HFF-Myc (cell line): ENCODE measurements at regions not wholly inside any gene's neighbourhood (a gene's known extent, or its start where the extent isn't known, plus 50 kb on each side); places are given as distances from the start of the nearest gene placed in this dataset.

Source experiments
- DNase-seq: peaks from one replicate; pipeline ENCODE4 v3.0.0-alpha.2; 2011; ENCODE audit warnings: low read depth; ENCODE audit errors: extremely low read depth
- H3K4me3 ChIP-seq: replicated peaks from 2 replicates; pipeline ENCODE4 v1.5.1; 2011; ENCODE audit warnings: low read depth, mild to moderate bottlenecking, control low read depth, low read length
- TF ChIP-seq, protein P1 (sequence below): IDR thresholded peaks from 2 replicates; pipeline ENCODE4 v1.5.1; 2012; ENCODE audit warnings: mild to moderate bottlenecking, low read depth, low read length, control low read depth; ENCODE audit errors: missing control alignments

- no peak for DNase-seq
- TF ChIP-seq, protein P1, sequence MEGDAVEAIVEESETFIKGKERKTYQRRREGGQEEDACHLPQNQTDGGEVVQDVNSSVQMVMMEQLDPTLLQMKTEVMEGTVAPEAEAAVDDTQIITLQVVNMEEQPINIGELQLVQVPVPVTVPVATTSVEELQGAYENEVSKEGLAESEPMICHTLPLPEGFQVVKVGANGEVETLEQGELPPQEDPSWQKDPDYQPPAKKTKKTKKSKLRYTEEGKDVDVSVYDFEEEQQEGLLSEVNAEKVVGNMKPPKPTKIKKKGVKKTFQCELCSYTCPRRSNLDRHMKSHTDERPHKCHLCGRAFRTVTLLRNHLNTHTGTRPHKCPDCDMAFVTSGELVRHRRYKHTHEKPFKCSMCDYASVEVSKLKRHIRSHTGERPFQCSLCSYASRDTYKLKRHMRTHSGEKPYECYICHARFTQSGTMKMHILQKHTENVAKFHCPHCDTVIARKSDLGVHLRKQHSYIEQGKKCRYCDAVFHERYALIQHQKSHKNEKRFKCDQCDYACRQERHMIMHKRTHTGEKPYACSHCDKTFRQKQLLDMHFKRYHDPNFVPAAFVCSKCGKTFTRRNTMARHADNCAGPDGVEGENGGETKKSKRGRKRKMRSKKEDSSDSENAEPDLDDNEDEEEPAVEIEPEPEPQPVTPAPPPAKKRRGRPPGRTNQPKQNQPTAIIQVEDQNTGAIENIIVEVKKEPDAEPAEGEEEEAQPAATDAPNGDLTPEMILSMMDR = no peak
- no peak overlapping the region for H3K4me3 ChIP-seq
Measured at GRCh38 chr1:29868096-29868495, 631.8 kb downstream of the PTPRU start.

DNA sequence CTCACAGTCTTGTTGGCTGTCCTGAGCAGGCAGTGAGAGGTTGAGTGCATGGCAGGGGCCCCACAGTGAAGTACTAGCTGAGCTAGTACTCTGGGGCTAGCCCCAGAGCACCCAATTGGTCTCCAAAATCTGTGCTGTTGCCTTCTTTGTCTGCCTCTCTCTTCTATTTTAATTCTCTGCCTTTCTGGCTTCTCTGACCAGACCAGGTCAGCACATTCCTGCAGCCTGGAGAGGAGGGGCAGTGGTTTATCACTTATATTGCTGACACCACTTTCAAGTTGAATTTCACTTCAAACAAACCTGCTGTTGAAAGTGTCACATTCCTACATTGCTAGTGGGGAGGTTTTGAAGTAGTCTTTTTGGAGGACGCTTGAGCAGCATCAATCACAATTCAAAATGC is 628.7 kb downstream of the PTPRU start:
- DNase-seq = no peak
- no peak overlapping the region for H3K4me3 ChIP-seq
- TF ChIP-seq, protein P1 = no peak

- no peak for DNase-seq
- H3K4me3 ChIP-seq = no peak overlapping the region
- TF ChIP-seq, protein P1 = no peak
Measured at GRCh38 chr1:29864431-29865022, 628.2 kb downstream of the PTPRU start.

DNA sequence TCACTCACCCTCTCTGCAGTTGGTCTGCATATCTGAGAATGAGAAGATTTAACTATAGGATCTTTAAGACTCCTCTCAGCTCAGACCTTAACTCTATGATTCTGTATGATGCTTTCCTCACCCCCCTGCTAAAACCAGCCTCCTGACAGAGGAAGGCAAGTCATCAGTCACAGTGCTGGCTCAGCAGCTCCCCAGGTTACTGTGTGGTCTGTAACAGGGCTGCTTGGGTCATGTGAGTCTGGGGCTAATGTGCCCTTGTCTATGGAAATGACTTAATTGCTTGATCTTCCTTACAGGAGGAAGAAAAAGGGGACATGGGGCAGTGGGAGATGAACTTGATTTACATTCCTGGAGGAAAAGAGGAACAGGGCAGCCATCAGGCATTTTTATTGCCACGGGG is 625.6 kb downstream of the PTPRU start:
- TF ChIP-seq, protein P1 = no peak
- H3K4me3 ChIP-seq = no peak overlapping the region
- DNase-seq = no peak

DNA sequence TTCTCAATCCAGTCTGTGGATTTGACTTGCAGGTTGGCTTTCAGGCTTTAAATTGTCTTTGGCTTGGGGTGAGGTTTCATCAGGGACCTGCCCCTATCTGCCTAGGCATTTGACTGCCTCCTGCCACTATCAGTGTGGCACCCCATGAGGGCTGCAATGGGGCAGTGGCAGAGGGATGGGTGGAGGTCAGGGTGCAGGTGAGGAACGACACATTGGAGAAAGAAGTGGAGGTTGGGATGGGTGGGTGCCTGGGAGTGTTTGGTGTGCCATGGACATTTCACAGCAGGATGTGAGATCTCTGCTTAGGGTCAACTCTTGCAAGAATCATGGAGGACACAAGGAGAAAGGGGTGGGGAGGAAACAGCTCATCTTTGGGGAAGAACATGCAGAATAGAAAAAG is 625.1 kb downstream of the PTPRU start:
- no peak for DNase-seq
- TF ChIP-seq, protein P1 = no peak
- no peak overlapping the region for H3K4me3 ChIP-seq

DNA sequence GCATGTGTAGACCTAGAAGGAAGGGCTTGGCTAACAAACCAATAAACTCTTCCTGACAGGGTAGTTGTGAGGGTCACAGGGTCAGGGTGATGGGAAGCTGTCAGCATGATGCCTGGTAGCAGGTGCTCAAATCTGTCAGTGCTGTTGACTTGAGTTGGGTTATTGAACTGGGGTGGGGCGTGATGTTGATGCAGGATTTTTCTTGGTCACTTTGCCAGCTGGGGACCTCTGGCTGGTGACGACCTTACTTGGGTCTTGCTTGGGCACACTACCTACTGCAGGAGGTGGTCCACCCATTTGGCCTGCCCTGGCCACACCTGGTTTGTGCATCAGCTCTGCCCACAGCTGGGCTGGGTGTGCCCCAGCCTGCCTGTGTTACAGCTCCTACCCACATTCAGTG is 624.4 kb downstream of the PTPRU start:
- TF ChIP-seq, protein P1 = no peak
- no peak for DNase-seq
- no peak overlapping the region for H3K4me3 ChIP-seq

GRCh38 chr1:29860056-29860455 is 623.7 kb downstream of the PTPRU start:
- TF ChIP-seq, protein P1 = no peak
- H3K4me3 ChIP-seq = no peak overlapping the region
- no peak for DNase-seq
